IPS-18c (cell line): ENCODE measurements at regions not wholly inside any gene's neighbourhood (a gene's known extent, or its start where the extent isn't known, plus 50 kb on each side); places are given as distances from the start of the nearest gene placed in this dataset.
"Not testable (repeated sequence)": the region's sequence is repeated elsewhere in the genome, so short reads cannot be mapped to it uniquely, and the experiment has no call there.

Source experiments
- H3K4me3 ChIP-seq: 2 replicates; pipeline ENCODE4 v1.7.0; 2013; ENCODE audit warnings: low read depth, mild to moderate bottlenecking, low read length, moderate library complexity; ENCODE audit not compliant: insufficient read depth
- H3K9me3 ChIP-seq: one replicate; pipeline ENCODE4 v1.6.1; 2013; ENCODE audit warnings: mild to moderate bottlenecking, low read length, moderate library complexity; ENCODE audit not compliant: control insufficient read depth, insufficient read depth

- H3K4me3 ChIP-seq = no peak overlapping the region
- no peaks in the 10 kb centered on the region for H3K9me3 ChIP-seq
Measured at GRCh38 chr4:55028196-55028595, 97.2 kb downstream of the KDR start.

GRCh38 chr4:55027596-55027995 lies 97.8 kb downstream of the KDR start:
- H3K4me3 ChIP-seq = no peak overlapping the region
- no peaks in the 10 kb centered on the region for H3K9me3 ChIP-seq

GRCh38 chr4:55025456-55025855 lies 99.9 kb downstream of the KDR start:
- H3K4me3 ChIP-seq, H3K9me3 ChIP-seq: not testable (repeated sequence)

DNA sequence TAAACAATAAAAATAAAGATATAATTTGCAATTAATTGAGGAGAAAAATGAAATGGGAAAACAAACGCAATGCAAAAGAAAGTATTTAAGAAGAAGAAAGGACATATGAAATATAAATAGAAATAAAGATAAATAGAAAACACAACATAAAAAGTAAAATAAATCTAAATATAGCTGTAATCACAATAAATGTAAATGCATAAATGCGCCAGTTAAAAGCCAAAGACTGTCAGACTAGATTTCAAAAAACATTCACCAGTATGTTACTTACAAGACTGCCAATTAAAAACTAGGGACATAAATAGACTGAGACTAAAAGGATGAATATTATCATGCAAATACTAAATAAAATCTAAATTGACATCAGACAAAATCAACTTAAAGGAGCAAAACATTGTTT lies 102.4 kb downstream of the KDR start:
- H3K9me3 ChIP-seq = no peaks in the 10 kb centered on the region

DNA sequence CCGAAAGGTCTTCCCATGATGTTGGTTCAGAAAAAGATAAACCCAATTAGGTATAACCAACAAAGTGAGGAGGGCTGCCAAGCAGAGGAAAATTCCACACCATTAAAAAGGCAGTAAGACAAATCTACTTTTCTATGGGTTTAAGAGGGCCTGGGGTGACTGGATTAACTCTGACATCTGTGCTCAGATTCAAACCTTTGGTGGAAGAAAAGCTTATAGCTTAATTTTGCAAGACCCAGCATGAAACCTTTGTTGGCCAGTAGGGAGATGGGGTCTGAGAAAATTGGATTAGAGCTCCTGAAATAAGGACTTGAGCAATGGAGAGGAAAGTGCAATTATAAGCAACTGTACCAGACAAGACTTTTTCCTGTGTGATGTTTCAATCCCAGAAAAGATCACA lies 104.2 kb downstream of the KDR start:
- H3K9me3 ChIP-seq = no peaks in the 10 kb centered on the region
- H3K4me3 ChIP-seq = no peak overlapping the region

More for the DNA sequence above, 102.4 kb downstream of the KDR start:
- no peak overlapping the region for H3K4me3 ChIP-seq

DNA sequence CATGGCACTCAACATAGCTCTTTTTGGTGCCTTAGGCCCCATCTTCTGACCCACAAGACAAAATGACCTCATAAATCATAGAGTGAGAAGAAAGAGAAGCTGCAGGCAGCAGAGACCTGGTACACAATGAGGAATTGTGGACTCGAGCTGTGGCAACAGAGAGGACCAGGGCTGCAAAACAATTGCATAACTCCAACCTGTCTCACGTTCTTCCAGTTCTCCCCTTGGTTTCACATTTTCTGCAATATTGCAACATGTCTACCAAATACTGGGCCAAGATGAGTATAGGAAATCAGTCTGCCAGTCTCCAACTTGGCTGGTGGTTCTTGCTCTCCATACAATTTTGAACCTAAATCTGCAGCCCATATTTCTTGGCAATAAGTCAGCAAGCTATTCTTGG lies 105.3 kb downstream of the KDR start:
- H3K9me3 ChIP-seq = no peaks in the 10 kb centered on the region
- no peak overlapping the region for H3K4me3 ChIP-seq

- Histone ChIP-seq H3K4me3 (no peak overlapping the region), H3K9me3 (no peaks in the 10 kb centered on the region)
Measured at GRCh38 chr4:55018978-55019377, 106.4 kb downstream of the KDR start.

DNA sequence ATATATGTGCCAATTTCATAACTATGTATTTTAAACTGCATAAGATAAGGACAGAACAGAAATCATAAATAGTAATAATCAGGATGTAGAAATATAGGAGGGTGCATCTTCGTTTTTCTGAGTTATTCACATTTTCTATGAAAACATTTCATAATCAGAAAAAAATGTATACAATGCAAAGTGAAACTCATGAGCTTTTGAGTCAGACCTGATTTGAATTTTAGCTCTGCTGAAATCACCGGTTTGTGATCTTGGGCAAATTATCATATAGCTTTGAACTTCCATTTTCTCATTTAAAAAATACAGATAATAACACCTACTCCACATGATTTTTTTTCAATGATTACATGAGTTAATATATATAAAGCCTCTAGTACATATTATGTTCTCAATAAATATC lies 106.9 kb downstream of the KDR start:
- no peak overlapping the region for H3K4me3 ChIP-seq

DNA sequence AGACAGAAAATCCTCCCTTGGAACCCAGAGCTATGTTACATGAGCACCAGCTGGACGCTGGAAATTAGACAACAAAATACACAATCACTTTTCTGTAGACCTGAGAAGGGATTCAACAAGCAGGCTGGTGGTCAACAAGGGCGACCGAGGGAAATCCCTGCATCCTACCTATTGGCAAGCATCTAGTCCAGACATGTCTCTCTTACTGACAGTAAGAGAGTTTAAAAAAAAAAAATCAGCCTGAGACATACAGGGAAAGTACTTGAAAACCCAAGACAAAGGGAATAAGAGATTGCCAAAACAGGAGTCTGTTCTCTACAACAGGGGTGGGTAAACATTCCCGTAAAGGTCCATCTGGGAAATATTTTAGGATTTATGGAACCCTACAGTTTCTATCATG lies 108.0 kb downstream of the KDR start:
- Histone ChIP-seq H3K9me3 (no peaks in the 10 kb centered on the region), H3K4me3 (no peak overlapping the region)

More for the DNA sequence above, 106.9 kb downstream of the KDR start:
- H3K9me3 ChIP-seq = no peaks in the 10 kb centered on the region

GRCh38 chr4:55016131-55016530 lies 109.3 kb downstream of the KDR start:
- H3K4me3 ChIP-seq = no peak overlapping the region
- H3K9me3 ChIP-seq = no peaks in the 10 kb centered on the region

- H3K9me3 ChIP-seq = no peaks in the 10 kb centered on the region
- no peak overlapping the region for H3K4me3 ChIP-seq
Measured at GRCh38 chr4:55014876-55015275, 110.5 kb downstream of the KDR start.

DNA sequence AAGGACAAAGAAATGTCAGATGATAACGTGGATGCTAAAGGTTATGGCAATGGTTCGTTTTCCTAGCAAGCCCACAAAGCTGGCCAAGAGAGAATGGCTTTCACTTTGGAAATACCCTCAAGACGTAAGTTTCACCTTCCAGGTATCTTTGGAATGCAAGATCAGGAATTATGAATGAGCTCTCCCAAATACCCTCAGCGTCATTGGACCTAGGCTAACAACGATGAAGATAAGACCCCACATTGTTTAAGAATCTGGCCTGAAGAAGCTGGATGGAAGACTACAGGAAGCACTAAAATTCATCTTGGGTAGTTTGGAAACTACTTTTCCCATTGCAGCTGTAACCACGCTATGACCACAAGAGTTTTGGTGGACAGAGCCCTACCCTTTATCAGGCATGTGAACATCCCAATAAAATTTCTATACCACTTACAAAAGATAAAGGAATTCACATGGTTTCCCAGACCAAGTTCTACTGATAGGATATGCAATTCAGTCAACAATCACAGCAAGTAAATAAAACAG lies 111.9 kb downstream of the KDR start:
- Histone ChIP-seq H3K4me3 (no peak overlapping the region), H3K9me3 (no peaks in the 10 kb centered on the region)

- H3K4me3 ChIP-seq = no peak overlapping the region
- H3K9me3 ChIP-seq = no peaks in the 10 kb centered on the region
Measured at GRCh38 chr4:55012363-55013230, 112.8 kb downstream of the KDR start.

DNA sequence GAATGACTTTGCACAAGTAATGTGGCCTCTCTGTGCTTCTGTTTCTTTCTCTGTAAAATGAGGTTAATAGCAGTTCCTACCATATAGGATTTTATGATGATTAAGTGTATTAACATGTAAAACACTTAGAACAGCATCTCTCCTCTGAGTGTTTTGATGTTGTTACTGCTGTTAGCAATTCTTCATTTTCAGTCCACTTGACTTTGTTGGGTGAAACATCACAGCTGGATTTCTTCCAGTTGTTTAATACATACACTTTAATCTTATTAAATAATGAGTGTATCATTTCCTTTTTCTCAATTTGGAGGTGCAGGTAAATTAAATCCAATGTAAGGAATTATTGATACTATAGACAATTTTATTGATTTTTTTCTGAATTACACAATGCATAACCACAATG lies 113.6 kb downstream of the KDR start:
- Histone ChIP-seq H3K9me3 (no peaks in the 10 kb centered on the region), H3K4me3 (no peak overlapping the region)

GRCh38 chr4:55010550-55010949 lies 114.8 kb downstream of the KDR start:
- H3K4me3 ChIP-seq = no peak overlapping the region
- H3K9me3 ChIP-seq = no peaks in the 10 kb centered on the region

- no peaks in the 10 kb centered on the region for H3K9me3 ChIP-seq
- no peak overlapping the region for H3K4me3 ChIP-seq
Measured at GRCh38 chr4:55008166-55009056, 117.0 kb downstream of the KDR start.

- Histone ChIP-seq H3K4me3 (no peak overlapping the region), H3K9me3 (no peaks in the 10 kb centered on the region)
Measured at GRCh38 chr4:55005910-55006309, 119.5 kb downstream of the KDR start.

DNA sequence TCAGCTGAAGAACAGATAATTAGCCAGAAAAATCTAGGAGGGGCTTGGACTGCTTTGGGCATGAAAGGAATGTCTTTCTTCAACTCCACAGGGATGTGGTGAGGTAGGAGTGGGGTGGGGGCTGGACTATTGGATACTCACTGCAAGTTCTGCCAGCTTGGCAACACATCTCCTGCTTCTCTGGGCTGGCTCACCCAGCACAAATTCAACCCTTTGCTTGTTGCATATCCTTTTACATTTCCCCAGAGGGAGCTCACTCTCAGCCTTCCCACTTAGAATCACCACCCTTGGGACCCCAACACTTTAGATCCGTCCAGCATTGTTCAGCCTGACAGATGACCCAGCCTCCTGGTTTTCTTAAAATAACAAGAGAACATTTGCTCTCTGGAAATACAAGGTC lies 120.6 kb downstream of the KDR start:
- Histone ChIP-seq H3K4me3 (no peak overlapping the region), H3K9me3 (no peaks in the 10 kb centered on the region)
